Astrocyte (in vitro differentiated cells and primary cell): ENCODE measurements at regions not wholly inside any gene's neighbourhood (a gene's known extent, or its start where the extent isn't known, plus 50 kb on each side); places are given as distances from the start of the nearest gene placed in this dataset.
"Not testable (repeated sequence)": the region's sequence is repeated elsewhere in the genome, so short reads cannot be mapped to it uniquely, and the experiment has no call there.

ENCODE experiments used
- DNase-seq: peaks from one replicate; pipeline ENCODE4 v3.0.0-alpha.2; 2010; ENCODE audit warnings: low read depth
- FAIRE-seq: peaks from 2 replicates; lab custom pipeline; 2011; peaks lifted over from hg19 to GRCh38; lab: Jason Lieb, UNC
- H2AFZ ChIP-seq: 2 replicates; pipeline ENCODE4 v1.6.0; 2012; ENCODE audit warnings: low read depth, low read length, inconsistent platforms
- H3K27ac ChIP-seq: 2 replicates; pipeline ENCODE4 v1.5.1; 2011; ENCODE audit warnings: low read depth, low read length, inconsistent platforms
- H3K27me3 ChIP-seq: 2 replicates; pipeline ENCODE4 v1.6.0; 2011; ENCODE audit warnings: low read length, inconsistent platforms; ENCODE audit not compliant: insufficient read depth
- H3K36me3 ChIP-seq: 2 replicates; pipeline ENCODE4 v1.5.1; 2011; ENCODE audit warnings: low read length, inconsistent platforms; ENCODE audit not compliant: insufficient read depth
- H3K4me1 ChIP-seq: 2 replicates; pipeline ENCODE4 v1.5.1; 2011; ENCODE audit warnings: low read length, inconsistent platforms; ENCODE audit not compliant: insufficient read depth
- H3K4me2 ChIP-seq: 2 replicates; pipeline ENCODE4 v1.6.0; 2012; ENCODE audit warnings: low read length, inconsistent platforms
- H3K4me3 ChIP-seq: 2 replicates; pipeline ENCODE4 v1.5.1; 2011; ENCODE audit warnings: low read depth, mild to moderate bottlenecking, low read length, inconsistent platforms; ENCODE audit not compliant: insufficient read depth
- H3K79me2 ChIP-seq: 2 replicates; pipeline ENCODE4 v1.6.0; 2012; ENCODE audit warnings: mild to moderate bottlenecking, low read length, inconsistent platforms; ENCODE audit not compliant: insufficient read depth
- H3K9ac ChIP-seq: 2 replicates; pipeline ENCODE4 v1.6.0; 2012; ENCODE audit warnings: mild to moderate bottlenecking, low read length, inconsistent platforms
- H3K9me3 ChIP-seq: 2 replicates; pipeline ENCODE4 v1.5.1; 2012; ENCODE audit warnings: low read depth, mild to moderate bottlenecking, low read length, inconsistent platforms; ENCODE audit not compliant: insufficient read depth
- H4K20me1 ChIP-seq: 2 replicates; pipeline ENCODE4 v1.6.0; 2012; ENCODE audit warnings: low read length, inconsistent platforms; ENCODE audit not compliant: insufficient read depth
- H3K27ac Mint-ChIP-seq: one replicate; pipeline ENCODE4 v1.8.0; 2021; ENCODE audit warnings: mild to moderate bottlenecking, mixed read lengths; ENCODE audit not compliant: unreplicated experiment
- H3K27me3 Mint-ChIP-seq: one replicate; pipeline ENCODE4 v1.8.0; 2021; ENCODE audit warnings: low read depth, mixed read lengths; ENCODE audit not compliant: unreplicated experiment
- H3K36me3 Mint-ChIP-seq: one replicate; pipeline ENCODE4 v1.8.0; 2021; ENCODE audit warnings: low read depth, mixed read lengths; ENCODE audit not compliant: unreplicated experiment
- H3K4me1 Mint-ChIP-seq: one replicate; pipeline ENCODE4 v1.8.0; 2021; ENCODE audit warnings: low read depth, mixed read lengths; ENCODE audit not compliant: unreplicated experiment
- H3K4me3 Mint-ChIP-seq: one replicate; pipeline ENCODE4 v1.8.0; 2021; ENCODE audit warnings: mild to moderate bottlenecking, moderate library complexity, mixed read lengths; ENCODE audit not compliant: unreplicated experiment
- H3K9me3 Mint-ChIP-seq: one replicate; pipeline ENCODE4 v1.8.0; 2021; ENCODE audit warnings: mild to moderate bottlenecking, mixed read lengths; ENCODE audit not compliant: unreplicated experiment

GRCh38 chr9:40223353-40223752 lies 867.9 kb downstream of the SPATA31A1 start:
- not testable (repeated sequence) for H3K9me3 Mint-ChIP-seq, H2AFZ ChIP-seq, H3K36me3 ChIP-seq, H3K4me1 ChIP-seq, H3K79me2 ChIP-seq, H3K9me3 ChIP-seq, H3K27ac Mint-ChIP-seq, H3K9ac ChIP-seq, DNase-seq, H3K27ac ChIP-seq, H3K4me3 ChIP-seq, FAIRE-seq, H3K27me3 Mint-ChIP-seq, H3K4me1 Mint-ChIP-seq, H3K36me3 Mint-ChIP-seq, H3K27me3 ChIP-seq, H4K20me1 ChIP-seq, H3K4me3 Mint-ChIP-seq
- peak overlapping the region; percentile 55 for H3K4me2 ChIP-seq
